H9 (cell line): ENCODE measurements at regions not wholly inside any gene's neighbourhood (a gene's known extent, or its start where the extent isn't known, plus 50 kb on each side); places are given as distances from the start of the nearest gene placed in this dataset.

Source experiments
- DNase-seq: peaks from one replicate; pipeline ENCODE4 v3.0.0-alpha.2; 2017
- H2AFZ ChIP-seq: one replicate; pipeline ENCODE4 v1.6.1; 2013; ENCODE audit warnings: mild to moderate bottlenecking, low read length, control low read depth, moderate library complexity
- H2AK5ac ChIP-seq: 2 replicates; pipeline ENCODE4 v1.6.1; 2013; ENCODE audit warnings: low read length, control low read depth, mixed read lengths; ENCODE audit not compliant: insufficient read length
- H2BK120ac ChIP-seq: one replicate; pipeline ENCODE4 v1.6.1; 2013; ENCODE audit warnings: low read depth, mild to moderate bottlenecking, low read length, control low read depth, inconsistent platforms; ENCODE audit not compliant: poor library complexity, severe bottlenecking
- H2BK12ac ChIP-seq: 2 replicates; pipeline ENCODE4 v1.6.1; 2013; ENCODE audit warnings: low read length, control low read depth, mixed read lengths, low read depth; ENCODE audit not compliant: insufficient read length
- H2BK15ac ChIP-seq: 2 replicates; pipeline ENCODE4 v1.6.1; 2013; ENCODE audit warnings: low read depth, low read length, control low read depth
- H2BK20ac ChIP-seq: one replicate; pipeline ENCODE4 v1.6.1; 2013; ENCODE audit warnings: low read depth, mild to moderate bottlenecking, low read length, control low read depth, inconsistent platforms; ENCODE audit not compliant: poor library complexity, severe bottlenecking
- H2BK5ac ChIP-seq: 2 replicates; pipeline ENCODE4 v1.6.1; 2013; ENCODE audit warnings: low read length, control low read depth, mixed read lengths; ENCODE audit not compliant: insufficient read length
- H3K14ac ChIP-seq: 2 replicates; pipeline ENCODE4 v1.6.1; 2013; ENCODE audit warnings: low read length, control low read depth; ENCODE audit not compliant: insufficient read depth
- H3K18ac ChIP-seq: 2 replicates; pipeline ENCODE4 v1.6.1; 2013; ENCODE audit warnings: low read depth, mild to moderate bottlenecking, mixed read lengths, low read length, control low read depth; ENCODE audit not compliant: insufficient read length
- H3K23ac ChIP-seq: 2 replicates; pipeline ENCODE4 v1.6.1; 2013; ENCODE audit warnings: low read length, control low read depth, mixed read lengths, low read depth; ENCODE audit not compliant: insufficient read length
- H3K23me2 ChIP-seq: 2 replicates; pipeline ENCODE4 v1.6.1; 2013; ENCODE audit warnings: low read depth, mild to moderate bottlenecking, mixed read lengths, low read length, control low read depth; ENCODE audit not compliant: insufficient read length, poor library complexity, severe bottlenecking
- H3K27ac ChIP-seq: 2 replicates; pipeline ENCODE4 v1.5.1; 2013; ENCODE audit warnings: low read length, control low read depth, mixed read lengths, low read depth; ENCODE audit not compliant: insufficient read length
- H3K27me3 ChIP-seq: 2 replicates; pipeline ENCODE4 v1.6.1; 2013; ENCODE audit warnings: low read length, control low read depth, inconsistent platforms; ENCODE audit not compliant: insufficient read depth
- H3K4ac ChIP-seq: 2 replicates; pipeline ENCODE4 v1.6.1; 2013; ENCODE audit warnings: low read depth, mild to moderate bottlenecking, control low read depth, inconsistent platforms, low read length, moderate library complexity
- H3K4me1 ChIP-seq: 2 replicates; pipeline ENCODE4 v1.6.1; 2013; ENCODE audit warnings: low read length, control low read depth, inconsistent platforms; ENCODE audit not compliant: insufficient read depth
- H3K4me2 ChIP-seq: 2 replicates; pipeline ENCODE4 v1.6.1; 2013; ENCODE audit warnings: low read length, control low read depth, mixed read lengths; ENCODE audit not compliant: insufficient read length, insufficient read depth
- H3K56ac ChIP-seq: 2 replicates; pipeline ENCODE4 v1.6.1; 2013; ENCODE audit warnings: low read depth, mild to moderate bottlenecking, mixed read lengths, low read length, control low read depth; ENCODE audit not compliant: insufficient read length
- H3K79me1 ChIP-seq: 2 replicates; pipeline ENCODE4 v1.6.1; 2013; ENCODE audit warnings: low read depth, mild to moderate bottlenecking, moderate library complexity, low read length, control low read depth, inconsistent platforms; ENCODE audit not compliant: insufficient read depth, poor library complexity, severe bottlenecking
- H3K79me2 ChIP-seq: 2 replicates; pipeline ENCODE4 v1.6.1; 2013; ENCODE audit warnings: low read length, control low read depth, inconsistent platforms; ENCODE audit not compliant: insufficient read depth
- H3K9ac ChIP-seq: 2 replicates; pipeline ENCODE4 v1.6.1; 2013; ENCODE audit warnings: low read length, control low read depth, mixed read lengths; ENCODE audit not compliant: insufficient read length; ENCODE audit errors: extremely low read depth
- H3K9me3 ChIP-seq: one replicate; pipeline ENCODE4 v1.6.1; 2013; ENCODE audit warnings: low read depth, low read length, inconsistent platforms; ENCODE audit not compliant: control insufficient read depth
- H3T11ph ChIP-seq: one replicate; pipeline ENCODE4 v1.6.1; 2013; ENCODE audit warnings: mild to moderate bottlenecking, low read length, control low read depth, inconsistent platforms
- H4K20me1 ChIP-seq: one replicate; pipeline ENCODE4 v1.6.1; 2013; ENCODE audit not compliant: control insufficient read depth, insufficient read length, insufficient read depth
- H4K5ac ChIP-seq: 2 replicates; pipeline ENCODE4 v1.6.1; 2013; ENCODE audit warnings: low read depth, mild to moderate bottlenecking, mixed read lengths, low read length, control low read depth; ENCODE audit not compliant: insufficient read length
- H4K8ac ChIP-seq: replicated peaks from 2 replicates; pipeline ENCODE4 v1.6.1; 2013; ENCODE audit warnings: low read length, control low read depth, mixed read lengths, low read depth; ENCODE audit not compliant: insufficient read length
- H4K91ac ChIP-seq: 2 replicates; pipeline ENCODE4 v1.6.1; 2013; ENCODE audit warnings: low read depth, mild to moderate bottlenecking, moderate library complexity, mixed read lengths, low read length, control low read depth; ENCODE audit not compliant: insufficient read length
- H3K27ac Mint-ChIP-seq, 3 experiments: 2 replicates in 2 of 3; 3 replicates in 1 of 3; pipeline ENCODE4 v1.8.0; 2020 to 2021; ENCODE audit warnings: mixed read lengths in 3 of 3, mild to moderate bottlenecking in 1 of 3, moderate library complexity in 1 of 3
- H3K27me3 Mint-ChIP-seq: 2 replicates; pipeline ENCODE4 v1.8.0; 2021; ENCODE audit warnings: low read depth, mild to moderate bottlenecking, moderate library complexity, mixed read lengths
- H3K36me3 Mint-ChIP-seq, 3 experiments: 2 replicates in 2 of 3; 3 replicates in 1 of 3; pipeline ENCODE4 v1.8.0; 2020 to 2021; ENCODE audit warnings: low read depth in 3 of 3, mixed read lengths in 3 of 3; ENCODE audit not compliant: insufficient read depth in 1 of 3
- H3K4me1 Mint-ChIP-seq, 2 experiments: 2 replicates each; pipeline ENCODE4 v1.8.0; 2020; ENCODE audit warnings: mixed read lengths in 2 of 2
- H3K4me3 Mint-ChIP-seq, 2 experiments: 2 replicates in 1 of 2; 3 replicates in 1 of 2; pipeline ENCODE4 v1.8.0; 2020 to 2021; ENCODE audit warnings: mild to moderate bottlenecking in 2 of 2, mixed read lengths in 2 of 2, moderate library complexity in 1 of 2
- H3K9me3 Mint-ChIP-seq, 2 experiments: 2 replicates in 1 of 2; 3 replicates in 1 of 2; pipeline ENCODE4 v1.8.0; 2020; ENCODE audit warnings: mild to moderate bottlenecking in 2 of 2, mixed read lengths in 2 of 2, moderate library complexity in 1 of 2
- CTCF ChIP-seq: fragments of 200-600 bp; sonication (generic); conservative IDR thresholded peaks from 3 replicates; pipeline ENCODE4 v1.8.0; 2021; ENCODE audit warnings: antibody characterized with exemption, mild to moderate bottlenecking

DNA sequence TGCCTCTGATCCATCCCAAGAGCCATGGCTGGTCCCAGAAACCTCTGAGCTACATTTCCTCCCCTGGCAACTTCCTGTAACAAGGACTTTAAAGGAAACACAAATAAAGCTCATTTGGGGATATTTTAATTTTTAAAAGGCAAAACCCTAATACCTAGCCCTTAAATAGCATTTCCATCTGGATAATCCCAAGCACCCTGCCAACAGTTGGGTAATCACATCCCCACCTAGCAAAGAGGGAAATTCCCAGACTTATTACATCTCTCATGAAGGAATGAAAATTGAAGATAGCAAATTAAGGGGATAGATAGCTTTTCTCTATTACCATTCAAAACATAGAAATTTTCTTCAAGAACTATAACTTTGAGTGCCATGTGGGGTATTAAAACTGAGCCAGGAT is 213.7 kb upstream of the BMP4 start:
- Histone ChIP-seq H4K8ac (no peak overlapping the region), H3K79me1 (no peaks in the 10 kb centered on the region), H2BK5ac (no peak overlapping the region), H3K56ac (no peak overlapping the region), H3K9me3 (no peaks in the 10 kb centered on the region), H4K5ac (no peak overlapping the region), H3K4me2 (no peak overlapping the region), H4K20me1 (no peaks in the 10 kb centered on the region), H3T11ph (no peak overlapping the region), H3K9ac (no peak overlapping the region), H2BK12ac (no peak overlapping the region), H3K18ac (no peak overlapping the region), H2AFZ (no peak overlapping the region), H2BK120ac (no peak overlapping the region), H3K4me1 (no peaks in the 10 kb centered on the region; the same call in 1 of the 2 replicates), H3K27me3 (no peaks in the 10 kb centered on the region), H2BK20ac (no peak overlapping the region), H2BK15ac (no peak overlapping the region), H3K4ac (no peak overlapping the region), H3K14ac (no peak overlapping the region), H3K23ac (no peak overlapping the region), H3K27ac (no peak overlapping the region), H3K23me2 (no peaks in the 10 kb centered on the region), H4K91ac (no peak overlapping the region), H3K79me2 (no peaks in the 10 kb centered on the region), H2AK5ac (no peak overlapping the region)
- Mint-ChIP-seq H3K4me1 (peaks cover 13 to 14% of the 10 kb centered on the region in 2 experiments), H3K36me3 (no peaks in the 10 kb centered on the region), H3K27ac (no peak overlapping the region), H3K4me3 (no peak overlapping the region), H3K27me3 (peaks cover 2% of the 10 kb centered on the region; the same call in 1 of the 2 replicates), H3K9me3 (no peaks in the 10 kb centered on the region)
- DNase-seq, result no peak
- no peak for TF ChIP-seq CTCF
